ENCODE measurements at regions not wholly inside any gene's neighbourhood (a gene's known extent, or its start where the extent isn't known, plus 50 kb on each side); places are given as distances from the start of the nearest gene placed in this dataset.

GRCh38 chr6:156517088-156517487 is 260.1 kb upstream of the ARID1B start:
- no peak for DNase-seq
- intact Hi-C loops (cut with DNase I) = no loop called here
- no peaks in the 10 kb centered on the region for H3K27me3 ChIP-seq
- no peak overlapping the region for H3K27ac ChIP-seq
- H3K4me3 ChIP-seq = no peak overlapping the region
- no peaks in the 10 kb centered on the region for H3K36me3 ChIP-seq
- no peaks in the 10 kb centered on the region for H3K4me1 ChIP-seq (ENCODE audit: insufficient read depth)
- no peak for TF ChIP-seq POLR2A (IDR thresholded peaks at IDR 0.05)
- no peak for TF ChIP-seq EP300 (IDR thresholded peaks at IDR 0.05)
- TF ChIP-seq, protein P1, sequence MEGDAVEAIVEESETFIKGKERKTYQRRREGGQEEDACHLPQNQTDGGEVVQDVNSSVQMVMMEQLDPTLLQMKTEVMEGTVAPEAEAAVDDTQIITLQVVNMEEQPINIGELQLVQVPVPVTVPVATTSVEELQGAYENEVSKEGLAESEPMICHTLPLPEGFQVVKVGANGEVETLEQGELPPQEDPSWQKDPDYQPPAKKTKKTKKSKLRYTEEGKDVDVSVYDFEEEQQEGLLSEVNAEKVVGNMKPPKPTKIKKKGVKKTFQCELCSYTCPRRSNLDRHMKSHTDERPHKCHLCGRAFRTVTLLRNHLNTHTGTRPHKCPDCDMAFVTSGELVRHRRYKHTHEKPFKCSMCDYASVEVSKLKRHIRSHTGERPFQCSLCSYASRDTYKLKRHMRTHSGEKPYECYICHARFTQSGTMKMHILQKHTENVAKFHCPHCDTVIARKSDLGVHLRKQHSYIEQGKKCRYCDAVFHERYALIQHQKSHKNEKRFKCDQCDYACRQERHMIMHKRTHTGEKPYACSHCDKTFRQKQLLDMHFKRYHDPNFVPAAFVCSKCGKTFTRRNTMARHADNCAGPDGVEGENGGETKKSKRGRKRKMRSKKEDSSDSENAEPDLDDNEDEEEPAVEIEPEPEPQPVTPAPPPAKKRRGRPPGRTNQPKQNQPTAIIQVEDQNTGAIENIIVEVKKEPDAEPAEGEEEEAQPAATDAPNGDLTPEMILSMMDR (IDR thresholded peaks at IDR 0.05) = no peak
- no peaks in the 10 kb centered on the region for H3K9me3 ChIP-seq
- WGBS, 3 donors = 36 to 51% (median 47%) methylated on average over 6 of the region's 6 CpGs

GRCh38 chr6:156515242-156515641 is 261.9 kb upstream of the ARID1B start:
- no peak for DNase-seq
- Histone ChIP-seq H3K27me3 (no peaks in the 10 kb centered on the region), H3K36me3 (no peaks in the 10 kb centered on the region), H3K4me3 (no peak overlapping the region), H3K4me1 (ENCODE audit: insufficient read depth) (no peaks in the 10 kb centered on the region), H3K27ac (no peak overlapping the region), H3K9me3 (no peaks in the 10 kb centered on the region)
- WGBS, 3 donors = 40 to 56% (median 49%) methylated on average over 4 of the region's 4 CpGs
- no peak for TF ChIP-seq POLR2A (IDR thresholded peaks at IDR 0.05)
- TF ChIP-seq EP300 (IDR thresholded peaks at IDR 0.05) = no peak
- TF ChIP-seq, protein P1 (IDR thresholded peaks at IDR 0.05) = no peak
- intact Hi-C loops (cut with DNase I) = no loop called here

- no peak overlapping the region for H3K27ac ChIP-seq
- no peak overlapping the region for H3K4me3 ChIP-seq
- TF ChIP-seq, protein P1 (IDR thresholded peaks at IDR 0.05) = no peak
- no peak for TF ChIP-seq POLR2A (IDR thresholded peaks at IDR 0.05)
- no peak for TF ChIP-seq EP300 (IDR thresholded peaks at IDR 0.05)
- no peaks in the 10 kb centered on the region for H3K36me3 ChIP-seq
- intact Hi-C loops (cut with DNase I) = no loop called here
- DNase-seq = no peak
- H3K27me3 ChIP-seq = no peaks in the 10 kb centered on the region
- H3K4me1 ChIP-seq (ENCODE audit: insufficient read depth) = no peaks in the 10 kb centered on the region
- 77 to 89% (median 80%) methylated on average over 2 of the region's 2 CpGs for WGBS, 3 donors
- H3K9me3 ChIP-seq = no peaks in the 10 kb centered on the region
Observed at GRCh38 chr6:156513504-156513903, 263.7 kb upstream of the ARID1B start.

- Histone ChIP-seq H3K27ac (no peak overlapping the region), H3K9me3 (no peaks in the 10 kb centered on the region), H3K4me1 (ENCODE audit: insufficient read depth) (no peaks in the 10 kb centered on the region), H3K27me3 (no peaks in the 10 kb centered on the region), H3K4me3 (no peak overlapping the region), H3K36me3 (no peaks in the 10 kb centered on the region)
- TF ChIP-seq EP300 (IDR thresholded peaks at IDR 0.05) (no peak), POLR2A (IDR thresholded peaks at IDR 0.05) (no peak)
- TF ChIP-seq, protein P1 (IDR thresholded peaks at IDR 0.05) = no peak
- intact Hi-C loops (cut with DNase I) = no loop called here
- DNase-seq = no peak
Observed at GRCh38 chr6:156511570-156511969, 265.6 kb upstream of the ARID1B start.

DNA sequence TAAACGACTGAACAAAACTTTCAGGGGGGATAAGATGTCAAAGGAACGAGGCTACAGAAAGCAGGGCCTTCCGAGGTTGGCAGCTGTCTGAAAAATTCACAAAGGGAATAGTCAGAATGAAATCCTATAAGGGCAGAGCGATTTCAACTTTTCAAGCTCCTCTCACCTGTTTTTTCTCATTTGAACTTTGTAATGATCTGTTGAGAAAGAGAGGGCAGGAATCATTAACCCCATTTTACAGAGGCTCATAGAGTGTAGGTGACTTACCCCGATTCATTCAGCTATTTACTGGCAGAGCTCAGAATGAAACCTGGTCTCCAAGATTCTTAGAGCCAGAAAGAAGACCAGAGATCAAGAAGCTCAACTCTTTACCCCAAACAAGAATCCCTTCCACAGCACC is 266.1 kb upstream of the ARID1B start:
- intact Hi-C loops (cut with DNase I) = no loop called here
- DNase-seq = no peak
- Histone ChIP-seq H3K27me3 (no peaks in the 10 kb centered on the region), H3K4me3 (no peak overlapping the region), H3K36me3 (no peaks in the 10 kb centered on the region), H3K4me1 (ENCODE audit: insufficient read depth) (no peaks in the 10 kb centered on the region), H3K9me3 (no peaks in the 10 kb centered on the region), H3K27ac (no peak overlapping the region)
- TF ChIP-seq POLR2A (IDR thresholded peaks at IDR 0.05) (no peak), EP300 (IDR thresholded peaks at IDR 0.05) (no peak)
- TF ChIP-seq, protein P1 (IDR thresholded peaks at IDR 0.05) = no peak
- WGBS, 3 donors = 63 to 71% (median 67%) methylated on average over 5 of the region's 5 CpGs
